Activated naive CD8-positive, alpha-beta T cell treated with anti-CD3 and anti-CD28 coated beads, Interleukin-2, amount 50 U/mL, for 16 hours (primary cell): ENCODE measurements at regions not wholly inside any gene's neighbourhood (a gene's known extent, or its start where the extent isn't known, plus 50 kb on each side); places are given as distances from the start of the nearest gene placed in this dataset.

Experiments
- DNase-seq: peaks from one replicate; pipeline ENCODE4 v3.0.0-alpha.2; 2020; ENCODE audit warnings: low read depth, low spot score

DNA sequence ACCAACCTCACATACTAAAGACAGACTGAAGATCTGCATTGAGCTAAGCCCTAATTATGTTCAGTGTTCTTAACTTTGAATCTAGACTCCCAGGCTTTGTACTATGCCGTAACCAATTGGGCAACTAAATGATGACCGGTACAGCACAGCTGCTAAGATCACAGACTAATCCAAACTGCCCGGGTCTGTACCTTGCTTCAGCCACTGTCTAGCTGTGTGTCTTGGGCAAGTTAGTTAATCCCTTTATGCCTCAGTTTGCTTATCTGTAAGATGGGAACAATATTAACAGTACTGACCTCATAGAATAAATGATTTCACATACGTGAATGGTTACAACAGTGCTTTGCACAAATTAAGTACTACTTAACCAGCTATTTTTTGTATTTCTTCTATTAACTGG is 205.8 kb upstream of the NFE2L3 start:
- no peak for DNase-seq

DNA sequence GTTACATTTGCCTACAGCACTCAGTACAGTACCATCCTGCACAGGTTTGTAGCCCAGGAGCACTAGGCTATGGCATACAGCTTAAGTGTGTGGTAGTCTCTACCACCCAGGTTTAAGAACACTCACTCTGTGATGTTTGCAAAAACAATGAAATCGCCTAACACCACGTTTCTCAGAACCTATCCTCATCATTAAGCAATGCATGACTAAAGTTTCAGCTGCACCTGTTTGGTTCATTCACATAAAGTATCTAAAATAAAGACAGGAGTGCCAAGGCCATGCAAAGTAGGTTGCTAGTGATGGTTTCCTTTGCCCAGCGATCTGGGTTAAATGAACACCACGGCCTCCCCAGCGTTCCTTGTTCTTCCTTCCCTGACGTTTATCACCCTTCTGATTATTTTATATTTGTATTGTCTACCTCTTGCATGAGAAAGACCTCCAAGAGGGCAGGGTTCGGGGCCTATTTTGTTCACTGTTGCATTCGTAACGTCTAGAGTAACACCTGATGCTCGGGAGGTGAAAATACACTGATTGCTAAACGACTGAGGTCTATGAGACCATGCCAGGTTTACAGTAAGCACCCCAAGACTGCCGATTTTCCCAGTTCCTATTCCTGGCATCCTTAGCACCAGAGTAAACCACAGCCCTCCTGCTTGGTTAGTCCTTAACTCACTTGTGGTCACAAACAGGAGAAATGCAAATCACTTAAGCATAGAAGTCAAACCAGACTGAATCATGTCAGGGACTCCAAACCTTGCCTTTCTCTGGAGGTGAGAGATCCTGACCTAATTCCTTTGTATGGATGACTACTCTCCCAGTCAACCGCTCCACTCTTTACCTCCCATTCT is 204.1 kb upstream of the NFE2L3 start:
- DNase-seq, result no peak

DNA sequence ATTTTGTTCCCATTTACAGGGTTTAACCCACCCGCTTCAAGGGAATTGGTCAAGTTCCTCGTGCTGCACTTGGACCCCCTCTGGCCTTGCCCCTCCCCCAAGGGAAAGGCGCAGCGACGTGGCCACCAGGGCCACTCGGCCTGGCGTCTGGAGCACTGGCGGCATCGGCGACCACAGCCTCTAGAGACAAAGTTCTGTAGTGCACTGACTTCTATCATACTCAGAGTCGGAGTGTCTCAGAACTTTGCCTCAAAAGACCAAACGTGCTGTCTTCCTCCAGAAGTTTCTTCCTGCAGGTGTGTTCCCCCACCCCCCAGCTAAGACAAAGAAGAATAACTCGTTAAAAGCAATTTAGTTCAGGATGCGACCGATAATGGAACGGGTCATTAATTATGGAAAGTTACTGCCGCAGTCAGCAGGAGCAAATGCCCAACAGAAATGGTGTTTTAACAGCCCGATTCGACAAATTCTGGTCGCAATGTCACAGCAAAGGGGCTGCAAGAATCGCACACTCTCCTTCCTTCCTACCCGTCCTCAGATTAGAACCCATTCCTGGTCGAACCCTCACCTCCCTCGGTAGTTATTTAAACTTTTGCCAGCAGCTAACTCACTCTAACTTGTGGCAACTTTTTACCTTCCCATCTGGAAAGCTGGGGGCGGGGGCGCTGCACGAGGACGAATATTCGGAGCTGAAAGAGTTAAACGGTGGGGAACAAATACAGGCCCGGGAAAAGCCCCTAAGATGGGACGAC is 202.1 kb upstream of the NFE2L3 start:
- DNase-seq, result no peak

DNA sequence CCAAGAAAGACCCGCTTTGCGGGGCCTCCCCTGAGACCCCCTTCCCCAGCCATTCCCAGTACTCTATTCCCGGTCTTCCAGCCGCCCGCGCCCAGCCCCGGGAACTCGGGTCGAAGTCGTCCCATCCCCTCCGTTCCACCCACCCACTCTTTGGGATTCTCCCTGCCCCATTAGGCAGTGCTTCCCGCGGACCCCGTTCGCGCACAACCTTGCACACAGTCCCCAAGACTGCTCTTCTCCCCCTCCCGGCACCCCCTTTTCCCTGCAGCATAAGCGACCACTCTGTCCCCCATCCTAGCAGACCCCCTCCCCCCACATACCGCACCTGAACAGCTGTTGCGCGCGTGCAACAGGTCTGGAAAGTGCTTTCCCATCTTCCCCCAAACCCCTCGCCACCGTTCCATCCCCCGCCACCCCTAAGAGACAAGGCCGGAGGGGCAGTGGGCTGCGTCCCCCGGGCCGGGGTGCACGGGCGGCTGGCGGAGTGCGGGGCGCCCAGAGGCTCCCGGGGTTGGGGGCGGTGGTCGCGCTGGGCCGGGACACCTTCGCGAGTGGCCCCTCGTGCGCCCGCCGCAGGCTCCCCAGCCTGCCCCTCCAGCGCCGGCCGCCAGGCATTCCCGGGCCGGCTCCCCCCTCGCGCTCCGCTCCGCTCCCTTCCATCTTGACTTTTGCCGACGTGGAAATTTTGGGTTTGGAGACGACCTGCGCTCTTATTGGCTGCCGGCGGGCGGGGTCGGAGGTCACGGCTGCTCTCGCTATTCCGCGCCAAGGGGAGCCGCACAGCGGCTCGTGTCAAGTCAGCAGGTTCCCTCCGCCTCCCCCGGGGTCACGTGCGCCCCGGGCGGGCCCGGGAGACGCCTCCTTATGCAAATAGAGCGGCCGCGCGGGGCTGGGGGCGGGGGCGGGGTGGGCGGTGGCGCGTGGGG is 201.2 kb upstream of the NFE2L3 start:
- peak; percentile 54 for DNase-seq

DNA sequence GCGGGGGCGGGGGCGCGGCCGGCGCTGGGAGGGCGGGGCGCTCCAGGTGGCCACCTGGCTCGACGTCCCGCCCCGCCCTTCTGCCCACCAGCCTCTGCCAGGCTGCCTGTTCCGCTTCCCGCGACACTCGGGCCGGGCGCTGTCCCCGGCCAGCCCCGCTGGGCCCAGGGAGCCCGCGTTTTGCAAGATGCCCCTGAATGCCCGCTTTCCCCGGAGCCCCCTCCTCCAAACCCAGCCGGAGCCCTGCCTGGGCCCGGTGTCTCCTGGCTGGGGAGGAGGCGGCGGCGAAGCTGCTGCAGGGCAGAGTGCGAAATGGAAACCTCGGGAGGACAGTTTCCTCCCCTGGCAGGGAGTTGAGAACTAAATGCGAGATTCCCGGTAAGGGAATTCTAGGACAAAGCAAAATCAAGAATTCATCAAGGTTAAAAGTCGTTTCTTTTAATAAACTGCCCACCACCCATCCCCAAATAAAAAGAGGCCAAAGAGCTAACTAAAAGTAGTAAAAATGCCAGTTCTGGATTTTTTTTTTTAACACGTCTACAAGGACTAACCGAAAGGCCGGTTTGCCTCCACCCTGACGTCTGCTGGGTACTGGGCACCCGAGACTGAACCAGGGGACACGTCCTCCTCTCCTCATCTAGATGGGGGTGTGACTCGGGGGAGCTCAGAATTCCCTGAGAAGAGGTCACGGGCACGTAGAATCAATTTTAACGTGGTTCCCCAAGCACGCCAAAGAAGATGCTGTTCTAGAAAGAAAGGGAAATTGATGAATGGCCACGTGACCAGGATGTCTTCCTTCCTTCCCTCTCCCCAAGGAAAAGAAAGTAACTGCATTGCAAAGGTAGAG is 200.4 kb upstream of the NFE2L3 start:
- no peak for DNase-seq

DNA sequence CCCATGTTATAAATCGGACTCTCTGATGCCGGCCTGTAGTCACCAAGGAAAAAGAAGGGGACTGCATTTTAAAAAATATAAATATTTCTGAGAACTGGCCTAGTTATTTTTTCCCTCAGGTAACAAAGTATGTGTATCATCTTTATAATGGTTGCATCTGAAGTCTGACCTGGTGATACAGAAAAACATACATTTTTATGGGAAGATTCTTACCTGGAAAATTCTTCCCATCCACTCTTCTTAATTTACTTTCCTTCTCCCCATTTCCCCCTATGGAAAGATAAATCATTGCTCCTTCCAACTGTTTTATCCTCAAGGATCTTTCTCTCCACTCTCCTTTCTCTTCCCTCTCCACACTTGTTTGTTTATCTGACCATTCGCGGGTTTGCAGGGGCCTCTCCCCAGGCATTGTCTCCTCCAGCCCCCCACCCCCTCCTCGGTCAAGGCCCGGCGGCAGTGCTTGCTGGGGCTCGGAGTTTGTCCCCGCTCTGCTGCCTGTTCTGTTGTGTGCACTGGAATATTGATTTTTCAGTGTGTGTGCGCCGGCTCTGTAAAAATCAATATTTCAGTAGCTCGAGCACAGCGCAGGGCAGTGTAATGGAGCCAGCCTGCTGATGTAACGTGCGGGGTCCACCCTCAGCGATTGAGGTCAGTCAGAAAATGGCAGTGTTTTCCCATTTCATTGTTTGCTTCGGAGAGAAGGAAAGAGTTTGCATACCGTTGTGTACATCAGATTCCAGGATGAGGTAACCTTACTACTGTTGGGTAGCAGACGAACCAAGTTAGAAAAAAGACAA is 199.5 kb upstream of the NFE2L3 start:
- DNase-seq, result no peak

DNA sequence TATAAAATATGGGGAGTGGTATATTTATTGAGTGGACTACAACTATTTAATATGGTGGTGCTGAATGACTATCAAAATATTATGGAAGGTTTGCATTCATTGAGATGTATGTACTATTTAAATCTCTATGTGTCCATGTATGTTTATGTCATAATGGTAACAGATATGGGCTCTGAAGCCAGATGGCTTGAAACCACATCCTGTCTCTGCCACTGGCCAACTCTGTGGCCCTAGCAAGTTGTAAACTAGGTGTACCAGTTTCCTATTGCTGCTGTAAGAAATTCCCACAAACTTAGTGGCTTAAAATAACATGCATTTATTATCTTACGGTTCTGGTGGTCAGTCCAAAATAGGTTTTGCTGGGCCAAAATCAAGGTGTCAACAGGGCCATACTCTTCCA is 198.1 kb upstream of the NFE2L3 start:
- DNase-seq, result no peak

DNA sequence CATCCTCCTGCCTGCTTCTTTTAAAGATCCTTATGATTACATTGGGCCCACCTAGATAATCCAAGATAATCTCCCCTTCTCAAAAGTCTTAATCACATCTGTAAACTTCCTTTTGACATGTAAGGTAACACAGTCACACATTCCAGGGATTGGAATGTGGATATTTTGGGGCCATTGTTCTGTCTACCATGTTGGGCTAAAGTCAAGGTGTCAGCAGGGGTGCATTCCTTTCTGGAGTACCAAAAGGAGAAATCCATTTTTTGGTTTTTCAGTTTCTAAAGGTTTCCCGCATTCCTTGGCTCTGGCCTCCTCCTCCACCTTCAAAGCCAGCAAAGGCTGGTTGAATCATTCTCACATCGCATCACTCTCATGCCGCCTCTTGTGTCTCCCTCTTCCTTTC is 197.6 kb upstream of the NFE2L3 start:
- no peak for DNase-seq

DNA sequence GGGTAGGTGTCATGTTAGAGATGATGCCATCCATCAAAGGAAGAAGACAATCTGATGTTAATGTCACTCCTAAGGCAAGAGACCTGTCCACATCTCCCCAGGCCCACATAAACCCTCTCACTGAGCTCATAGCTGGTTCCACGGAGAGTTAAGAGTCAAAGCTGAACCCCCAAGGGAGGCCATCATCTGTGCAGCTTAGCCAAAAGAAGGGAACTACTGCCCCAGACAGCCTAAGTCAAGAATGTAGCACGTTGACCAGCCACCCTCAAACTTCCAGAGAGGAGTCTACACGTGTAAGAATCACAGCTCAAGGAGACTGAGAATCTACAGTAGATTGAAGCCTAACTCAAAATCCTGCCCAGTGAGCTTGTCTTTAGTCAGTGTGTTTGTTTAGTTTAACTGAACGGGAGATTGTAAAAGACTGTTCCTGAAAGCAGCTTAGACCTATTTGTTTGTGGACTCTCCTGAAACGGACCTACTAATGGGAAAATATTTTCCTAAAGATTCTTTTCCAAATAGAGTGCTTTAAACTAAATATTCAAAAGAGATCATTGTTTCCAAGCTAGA is 192.7 kb upstream of the NFE2L3 start:
- DNase-seq, result no peak

DNA sequence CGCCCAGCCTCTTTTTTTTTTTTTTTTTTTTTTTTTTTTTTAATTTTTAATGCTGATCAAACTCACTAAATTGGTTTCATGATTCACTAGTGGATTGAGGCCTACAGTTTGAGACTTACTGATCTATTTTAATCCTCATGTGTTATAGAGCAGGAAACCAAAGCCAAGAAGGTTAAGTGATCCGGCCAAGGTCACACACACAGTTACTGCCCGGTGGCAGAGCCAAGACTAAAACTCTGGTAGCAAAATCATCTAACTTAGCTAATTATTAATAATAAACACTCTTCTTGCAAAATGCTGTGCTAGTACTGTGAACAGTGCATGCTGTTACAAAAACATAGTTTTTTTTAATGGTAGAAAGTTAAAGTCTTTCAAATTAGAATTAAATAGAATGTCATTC is 188.3 kb upstream of the NFE2L3 start:
- no peak for DNase-seq

DNA sequence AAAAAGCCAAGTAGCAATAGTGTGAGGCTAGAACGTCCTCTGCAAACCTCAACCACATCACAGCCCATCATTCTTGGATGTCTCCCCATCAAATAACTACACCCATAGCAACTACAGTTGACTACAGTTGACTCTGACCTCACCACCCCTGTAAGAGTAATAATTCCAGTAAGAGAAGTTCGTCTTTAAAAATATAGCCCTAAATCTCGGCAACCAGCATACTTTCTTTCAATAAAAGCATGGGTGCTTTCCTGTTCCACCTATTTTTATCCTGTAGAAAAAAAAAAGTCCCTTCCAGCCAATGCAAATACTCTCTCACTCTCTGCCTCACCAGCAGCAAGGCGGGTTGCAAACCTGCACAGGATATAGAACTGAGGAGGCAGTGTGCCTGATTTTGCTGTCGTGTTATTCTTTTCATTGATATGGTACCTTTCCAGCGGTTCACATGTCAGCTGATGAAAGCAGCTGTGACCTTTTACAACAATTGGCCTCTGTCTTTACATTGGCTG is 187.5 kb upstream of the NFE2L3 start:
- no peak for DNase-seq

DNA sequence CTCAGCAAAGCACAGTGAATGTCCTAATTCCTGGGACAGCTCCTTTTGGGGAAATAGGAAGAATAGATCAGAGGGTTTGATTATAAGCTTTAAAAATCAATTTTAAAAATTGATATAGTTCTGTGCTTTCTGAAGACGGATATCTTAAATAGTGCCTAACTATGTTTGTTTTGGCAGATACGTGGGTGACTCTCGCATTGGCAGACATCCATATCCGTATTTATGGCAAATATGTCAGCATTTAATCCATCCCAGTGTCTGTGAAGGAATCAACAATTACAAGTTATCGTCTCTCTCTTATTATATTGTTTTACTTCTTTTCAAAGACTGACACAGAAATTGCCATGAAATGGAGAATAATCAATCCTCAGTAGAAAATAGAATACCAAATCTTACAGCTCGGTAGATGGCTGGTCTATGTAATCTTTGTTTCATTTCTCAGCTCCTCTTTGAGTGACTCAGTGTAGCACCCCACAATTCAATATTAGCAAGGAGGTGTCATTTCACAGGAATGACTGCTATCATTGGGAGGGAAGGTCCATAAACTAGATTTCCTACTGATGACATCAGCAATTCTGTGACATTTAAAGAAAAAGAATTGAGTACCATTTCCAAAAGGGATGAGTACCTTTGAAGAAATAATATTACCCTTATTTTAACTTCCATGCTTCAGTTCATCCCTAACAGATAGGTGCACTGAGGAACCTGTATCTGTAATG is 186.4 kb upstream of the NFE2L3 start:
- DNase-seq, result no peak

DNA sequence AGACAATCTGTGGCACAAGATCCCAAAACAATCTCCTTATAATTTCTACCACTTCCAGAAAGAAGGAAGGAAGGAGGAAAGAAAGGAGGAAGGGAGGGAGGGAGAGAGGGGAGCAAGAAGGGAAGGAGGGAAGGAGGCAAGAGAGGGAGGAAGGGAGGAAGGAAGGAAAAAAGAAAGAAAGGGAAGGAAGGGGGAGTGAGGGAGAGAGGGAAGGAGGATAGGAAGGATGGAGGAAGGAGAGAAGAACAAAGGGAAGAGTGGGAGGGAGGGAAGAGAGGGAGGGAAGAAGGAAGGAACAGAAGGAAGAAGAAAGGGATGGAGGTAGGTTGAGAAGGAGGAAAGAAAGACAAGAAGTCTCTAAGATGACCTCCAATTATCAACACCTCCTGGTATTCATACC is 185.5 kb upstream of the NFE2L3 start:
- DNase-seq, result no peak

DNA sequence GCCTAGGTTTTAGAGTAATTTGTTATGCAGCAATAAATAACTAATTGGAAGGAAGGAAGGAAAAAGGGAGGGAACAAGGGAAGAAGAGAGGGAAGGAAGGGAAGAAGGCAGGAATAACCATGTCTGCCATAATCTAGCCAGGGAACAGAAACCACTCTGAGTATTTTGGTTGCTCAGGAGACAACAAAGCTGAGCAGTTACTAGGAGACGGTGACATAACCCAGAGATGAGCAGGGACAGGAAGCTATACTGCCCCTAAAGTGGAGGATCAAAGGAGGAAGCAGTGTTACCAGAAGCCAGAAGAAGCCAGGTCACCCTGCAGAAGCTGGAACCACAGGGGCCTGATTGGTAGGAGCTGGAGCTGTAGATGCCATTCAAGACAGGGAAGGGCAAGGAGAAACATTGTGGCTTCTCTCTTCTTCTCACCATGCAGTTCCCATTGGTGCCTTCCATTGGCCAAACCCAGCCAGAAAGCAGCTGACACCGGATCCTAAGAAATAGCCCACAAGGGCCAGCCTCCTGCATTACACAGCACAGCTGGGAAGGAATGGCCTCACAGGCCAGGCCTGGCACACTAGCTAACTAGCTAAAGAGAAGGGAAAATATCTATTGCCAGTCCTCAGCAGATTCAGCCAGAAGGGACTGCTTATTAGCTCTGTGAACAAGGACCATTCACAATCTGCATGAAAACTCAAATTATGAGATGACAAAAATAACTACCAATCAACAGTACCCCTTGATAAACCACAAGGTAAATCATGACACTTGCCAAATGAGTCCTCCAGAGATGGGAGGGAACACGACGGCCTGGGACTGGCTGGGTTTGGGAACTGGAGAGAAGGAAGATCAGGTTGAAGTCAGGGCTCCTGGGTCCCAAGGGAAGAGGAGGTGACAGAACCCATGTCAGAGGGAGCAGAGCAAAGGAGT is 184.5 kb upstream of the NFE2L3 start:
- DNase-seq, result no peak

DNA sequence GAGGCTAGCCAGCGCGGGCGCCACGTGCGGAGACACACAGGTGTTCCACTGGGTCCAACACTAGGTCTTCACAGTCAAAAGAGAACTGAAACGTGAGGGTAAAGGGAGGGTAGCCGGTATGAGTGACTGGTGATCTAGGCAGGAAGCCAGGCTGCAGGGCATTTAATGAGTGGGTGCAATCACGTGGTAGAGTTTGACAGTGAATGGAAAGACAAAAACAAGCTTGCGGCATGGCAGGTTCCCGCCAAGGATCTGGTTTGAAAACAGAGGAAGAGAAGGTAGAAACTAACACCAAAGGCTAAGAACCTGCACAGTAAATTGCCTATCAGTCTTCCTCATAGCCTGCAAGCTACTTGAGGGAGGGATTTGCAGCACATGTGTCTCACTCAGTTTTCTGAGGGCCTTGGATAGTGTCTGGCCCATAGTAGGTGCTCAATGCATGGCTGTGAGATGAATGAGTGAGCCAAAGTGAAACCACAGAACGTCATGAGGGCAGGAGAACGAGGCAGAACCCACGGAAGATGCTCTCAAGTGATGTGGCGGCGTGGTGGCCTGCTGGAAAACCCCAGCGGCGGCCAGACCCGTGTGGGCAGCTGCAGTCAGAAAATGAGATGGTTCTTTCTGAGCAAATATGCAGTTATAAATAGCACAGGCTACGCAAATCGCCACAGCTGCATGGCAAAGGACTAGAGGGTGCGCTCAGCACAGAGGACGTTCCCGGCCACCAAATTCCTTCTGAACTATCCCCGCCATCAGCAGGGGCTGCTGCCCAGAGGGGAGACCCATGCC is 183.6 kb upstream of the NFE2L3 start:
- no peak for DNase-seq

DNA sequence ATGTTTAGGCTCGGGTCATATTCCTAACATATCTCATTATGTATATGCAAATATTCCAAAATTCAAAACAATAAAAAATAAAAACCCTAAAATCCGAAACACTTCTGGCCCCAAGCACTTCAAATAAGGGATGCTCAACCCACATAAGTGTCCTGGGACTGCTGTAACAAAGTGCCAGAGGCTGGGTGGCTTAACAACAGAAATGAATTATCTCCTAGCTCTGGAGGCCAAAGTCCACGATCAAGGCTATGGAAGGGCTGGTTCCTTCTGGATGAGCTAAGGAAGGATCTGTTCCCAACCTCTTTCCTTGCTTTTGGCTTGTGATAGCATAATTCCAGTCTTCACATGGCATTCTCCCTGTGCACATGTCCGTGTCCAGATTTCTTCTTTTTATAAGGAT is 181.6 kb upstream of the NFE2L3 start:
- DNase-seq, result no peak

DNA sequence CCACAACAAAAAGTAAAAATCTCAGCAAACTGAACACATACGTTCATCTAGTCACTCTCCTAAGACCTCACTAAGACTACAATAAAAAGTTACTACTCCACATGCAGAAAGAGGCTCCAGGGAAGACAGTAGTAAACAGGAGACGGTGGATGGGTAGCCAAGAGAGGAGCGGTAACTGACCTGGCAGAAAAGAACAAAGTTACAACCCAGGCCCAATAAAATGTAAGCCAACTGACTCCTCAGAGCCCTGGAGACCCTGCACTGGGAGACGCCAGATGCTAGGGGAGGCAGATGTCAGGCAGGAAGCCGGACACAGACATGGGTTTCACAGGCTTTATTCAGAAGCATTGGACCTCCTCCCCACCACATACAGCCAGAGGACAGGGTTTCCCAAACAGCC is 181.1 kb upstream of the NFE2L3 start:
- no peak for DNase-seq
